Bronchial epithelial cell (primary cell): ENCODE measurements at regions not wholly inside any gene's neighbourhood (a gene's known extent, or its start where the extent isn't known, plus 50 kb on each side); places are given as distances from the start of the nearest gene placed in this dataset.

Experiments used
- DNase-seq: peaks from one replicate; pipeline ENCODE4 v3.0.0-alpha.2; 2010; ENCODE audit warnings: low read depth
- FAIRE-seq: peaks from 2 replicates; lab custom pipeline; 2011; peaks lifted over from hg19 to GRCh38; lab: Jason Lieb, UNC
- H3K27me3 ChIP-seq: 2 replicates; pipeline ENCODE4 v1.5.1; 2011; ENCODE audit warnings: low read length; ENCODE audit not compliant: control insufficient read depth, insufficient read depth
- H3K36me3 ChIP-seq: 2 replicates; pipeline ENCODE4 v1.5.1; 2011; ENCODE audit warnings: low read length; ENCODE audit not compliant: control insufficient read depth, insufficient read depth
- H3K4me3 ChIP-seq: 2 replicates; pipeline ENCODE4 v1.5.1; 2011; ENCODE audit warnings: mild to moderate bottlenecking, low read depth, low read length, control low read depth
- CTCF ChIP-seq: IDR thresholded peaks from 2 replicates; pipeline ENCODE4 v1.5.1; 2011; ENCODE audit warnings: mild to moderate bottlenecking, moderate library complexity, low read length, control low read depth, inconsistent platforms; ENCODE audit not compliant: insufficient read depth, severe bottlenecking

DNA sequence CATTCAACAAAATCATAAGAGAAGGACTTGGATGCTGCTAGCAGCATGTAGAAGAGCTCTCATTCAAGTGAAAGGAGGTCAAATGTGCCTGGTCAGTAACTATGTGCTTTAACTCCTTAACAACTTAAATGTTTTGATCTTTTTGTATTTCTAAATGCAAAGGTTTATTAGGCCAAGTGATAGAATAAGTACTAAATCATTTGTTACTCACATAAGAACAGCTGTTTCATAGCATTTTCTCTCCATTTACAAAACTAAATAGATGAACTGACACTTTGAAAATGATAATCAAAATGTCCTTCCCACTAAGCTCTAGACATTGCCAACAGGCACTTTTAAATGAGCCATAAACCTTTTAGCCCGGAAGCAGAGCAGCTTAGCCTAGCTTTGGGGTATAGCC is 254.3 kb upstream of the PRMT6 start:
- H3K4me3 ChIP-seq = no peak overlapping the region
- DNase-seq (no peak), FAIRE-seq (no peak)
- H3K36me3 ChIP-seq = no peaks in the 10 kb centered on the region
- H3K27me3 ChIP-seq = no peaks in the 10 kb centered on the region
- no peak for TF ChIP-seq CTCF

GRCh38 chr1:106814418-106814817 is 242.1 kb upstream of the PRMT6 start:
- no peak for TF ChIP-seq CTCF
- DNase-seq (no peak), FAIRE-seq (no peak)
- Histone ChIP-seq H3K27me3 (no peaks in the 10 kb centered on the region), H3K4me3 (no peak overlapping the region), H3K36me3 (no peaks in the 10 kb centered on the region)

DNA sequence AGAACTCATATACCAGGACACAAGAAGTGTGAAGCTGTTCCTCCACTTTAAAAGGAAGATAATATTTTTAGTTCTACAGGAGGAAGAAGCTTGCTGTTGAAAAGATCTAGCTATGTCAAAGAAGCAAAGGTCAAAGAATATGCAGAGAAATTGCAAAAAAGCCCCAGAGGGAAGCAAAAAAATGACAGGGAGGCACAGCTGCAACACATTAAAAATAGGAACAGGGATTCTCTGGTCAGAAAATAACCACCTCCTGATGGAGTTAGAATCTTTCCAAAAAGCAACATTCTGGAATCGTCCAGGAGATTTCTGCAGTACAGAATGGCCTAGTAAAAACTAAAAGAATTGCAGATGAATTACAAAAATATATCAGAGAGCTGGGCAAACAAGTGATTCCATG is 238.9 kb upstream of the PRMT6 start:
- DNase-seq (no peak), FAIRE-seq (no peak)
- Histone ChIP-seq H3K27me3 (no peaks in the 10 kb centered on the region), H3K36me3 (no peaks in the 10 kb centered on the region), H3K4me3 (no peak overlapping the region)
- no peak for TF ChIP-seq CTCF

DNA sequence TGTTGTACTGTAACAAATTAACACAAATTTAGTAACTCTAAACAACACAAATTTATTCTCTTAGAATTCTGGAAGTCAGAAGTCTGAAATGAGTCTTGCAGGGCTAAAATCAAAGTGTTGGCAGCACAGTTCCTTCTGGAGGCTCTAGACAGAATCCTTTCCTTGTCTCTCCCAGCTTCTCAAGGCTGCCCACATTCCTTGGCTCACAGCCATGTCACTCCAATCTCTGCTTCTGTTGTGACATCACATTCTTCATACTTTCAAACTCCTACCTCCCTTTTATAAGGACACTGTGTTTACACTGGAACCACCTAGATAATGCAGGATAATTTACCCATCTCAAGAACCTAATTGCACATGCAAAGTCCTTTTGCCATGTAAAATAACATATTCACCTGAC is 225.0 kb upstream of the PRMT6 start:
- TF ChIP-seq CTCF = no peak
- peak; percentile 28 for FAIRE-seq
- H3K36me3 ChIP-seq = no peaks in the 10 kb centered on the region
- H3K4me3 ChIP-seq = no peak overlapping the region
- H3K27me3 ChIP-seq = no peaks in the 10 kb centered on the region
- DNase-seq = no peak

GRCh38 chr1:106836708-106837107 is 219.8 kb upstream of the PRMT6 start:
- FAIRE-seq = no peak
- TF ChIP-seq CTCF = no peak

DNA sequence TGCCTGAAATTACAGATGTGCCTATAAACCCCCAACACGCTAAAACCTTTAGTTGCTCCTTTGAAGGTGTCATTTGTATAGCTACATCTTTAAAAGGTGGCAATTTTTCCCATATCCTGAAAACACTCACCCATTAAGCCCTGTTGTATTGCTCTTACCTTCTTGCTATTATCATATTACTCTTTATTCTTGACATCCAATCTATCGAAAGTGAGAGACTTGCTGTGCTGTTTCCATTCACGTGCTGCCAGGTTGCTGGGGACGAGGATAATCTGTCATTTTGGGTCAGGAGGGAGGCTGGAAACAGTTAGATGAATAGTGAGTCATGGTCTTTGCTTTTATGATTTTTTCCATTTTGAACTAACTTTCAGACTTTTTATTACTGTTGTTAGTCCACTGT is 213.0 kb upstream of the PRMT6 start:
- no peak for TF ChIP-seq CTCF

More at GRCh38 chr1:106836708-106837107, 219.8 kb upstream of the PRMT6 start:
- no peak for DNase-seq
- H3K4me3 ChIP-seq = no peak overlapping the region
- H3K36me3 ChIP-seq = no peaks in the 10 kb centered on the region
- H3K27me3 ChIP-seq = no peaks in the 10 kb centered on the region

More for the DNA sequence above, 213.0 kb upstream of the PRMT6 start:
- H3K27me3 ChIP-seq = no peaks in the 10 kb centered on the region
- FAIRE-seq (no peak), DNase-seq (no peak)
- no peak overlapping the region for H3K4me3 ChIP-seq
- H3K36me3 ChIP-seq = no peaks in the 10 kb centered on the region
